HEK293 (cell line): ENCODE measurements at regions not wholly inside any gene's neighbourhood (a gene's known extent, or its start where the extent isn't known, plus 50 kb on each side); places are given as distances from the start of the nearest gene placed in this dataset.

ENCODE experiments used
- CTCF ChIA-PET: fragments of 350-600 bp; formaldehyde crosslinking; extraction: SDS; loops from one replicate; lab custom pipeline; 2021; ENCODE audit warnings: antibody characterized with exemption; lab: Yijun Ruan, JAX
- POLR2A ChIA-PET: fragments of 300-600 bp; formaldehyde crosslinking; extraction: SDS; loops from one replicate; lab custom pipeline; 2020; ENCODE audit warnings: antibody characterized with exemption, inconsistent platforms; lab: Yijun Ruan, JAX
- H3K27ac ChIP-seq: fragments of 200-500 bp; sonication (Bioruptor generic); 2 replicates; pipeline ENCODE4 v1.5.1; 2014; ENCODE audit warnings: low read depth, low read length, control low read depth, inconsistent platforms; ENCODE audit errors: extremely low read depth
- H3K36me3 ChIP-seq, 2 experiments: fragments of 200-500 bp in 1 of 2; sonication (Bioruptor generic) in 1 of 2; 1 replicate in 1 of 2; 2 replicates in 1 of 2; pipeline ENCODE4 v1.5.1; 2014 to 2017; ENCODE audit warnings: inconsistent platforms in 2 of 2, low read length in 2 of 2; ENCODE audit not compliant: control insufficient read depth in 2 of 2, insufficient read depth in 1 of 2
- H3K4me1 ChIP-seq: fragments of 200-500 bp; sonication (Bioruptor generic); 2 replicates; pipeline ENCODE4 v1.5.1; 2014; ENCODE audit warnings: mild to moderate bottlenecking, low read length, inconsistent platforms; ENCODE audit not compliant: control insufficient read depth, insufficient read depth
- H3K4me3 ChIP-seq: 2 replicates; pipeline ENCODE4 v1.5.1; 2011; ENCODE audit warnings: low read depth, mild to moderate bottlenecking, control low read depth, low read length, moderate library complexity
- H3K9me3 ChIP-seq: fragments of 200-500 bp; sonication (Bioruptor generic); 2 replicates; pipeline ENCODE4 v1.5.1; 2014; ENCODE audit warnings: low read depth, low read length, inconsistent platforms; ENCODE audit not compliant: control insufficient read depth, insufficient read depth
- BCL11B ChIP-seq: fragments of 450-650 bp; formaldehyde crosslinking; IDR thresholded peaks from 2 replicates; pipeline ENCODE4 v1.5.1; 2016; ENCODE audit warnings: low read depth, missing biosample characterization, missing genetic modification characterization
- CTCF ChIP-seq: fragments of 450-650 bp; formaldehyde crosslinking; IDR thresholded peaks from 2 replicates; pipeline ENCODE4 v1.5.1; 2016; ENCODE audit warnings: missing biosample characterization, missing genetic modification characterization
- GFI1B ChIP-seq: fragments of 450-650 bp; formaldehyde crosslinking; IDR thresholded peaks from 2 replicates; pipeline ENCODE4 v1.5.1; 2016; ENCODE audit warnings: missing biosample characterization, missing genetic modification characterization
- MEIS1 ChIP-seq: sonication (generic); formaldehyde crosslinking; IDR thresholded peaks from 2 replicates; pipeline ENCODE4 v1.8.1; 2022; ENCODE audit warnings: missing genetic modification reagents, mild to moderate bottlenecking, borderline replicate concordance
- YY2 ChIP-seq: fragments of 450-650 bp; formaldehyde crosslinking; IDR thresholded peaks from 2 replicates; pipeline ENCODE4 v1.5.1; 2016; ENCODE audit warnings: missing biosample characterization, missing genetic modification characterization
- ZBTB17 ChIP-seq: fragments of 450-650 bp; formaldehyde crosslinking; IDR thresholded peaks from 2 replicates; pipeline ENCODE4 v1.5.1; 2016; ENCODE audit warnings: missing biosample characterization, missing genetic modification characterization
- ZBTB26 ChIP-seq: fragments of 450-650 bp; formaldehyde crosslinking; optimal IDR thresholded peaks from 2 replicates; pipeline ENCODE3; 2016; ENCODE audit warnings: missing biosample characterization, mild to moderate bottlenecking, missing genetic modification characterization
- ZEB2 ChIP-seq: fragments of 450-650 bp; formaldehyde crosslinking; IDR thresholded peaks from 2 replicates; pipeline ENCODE4 v1.5.1; 2016; ENCODE audit warnings: missing biosample characterization, missing genetic modification characterization
- ZFP37 ChIP-seq: fragments of 450-650 bp; formaldehyde crosslinking; IDR thresholded peaks from 2 replicates; pipeline ENCODE4 v1.5.1; 2016; ENCODE audit warnings: missing biosample characterization, missing genetic modification characterization
- ZNF138 ChIP-seq: fragments of 450-650 bp; formaldehyde crosslinking; IDR thresholded peaks from 2 replicates; pipeline ENCODE4 v1.5.1; 2016; ENCODE audit warnings: missing biosample characterization, missing genetic modification characterization, borderline replicate concordance
- ZNF274 ChIP-seq, 2 experiments: fragments of 200-500 bp in 1 of 2; fragments of 450-650 bp in 1 of 2; sonication (Bioruptor generic) in 1 of 2; formaldehyde crosslinking in 1 of 2; IDR thresholded peaks; 2 replicates each; pipeline versions ENCODE4 v1.5.1 to v1.6.1; 2014 to 2016; ENCODE audit warnings: borderline replicate concordance in 1 of 2, inconsistent platforms in 1 of 2, low read length in 1 of 2, missing biosample characterization in 1 of 2, missing genetic modification characterization in 1 of 2
- ZNF394 ChIP-seq: fragments of 450-650 bp; formaldehyde crosslinking; IDR thresholded peaks from 2 replicates; pipeline ENCODE4 v1.5.1; 2016; ENCODE audit warnings: missing biosample characterization, missing genetic modification characterization, mild to moderate bottlenecking, moderate library complexity, borderline replicate concordance
- ZNF398 ChIP-seq: fragments of 450-650 bp; formaldehyde crosslinking; IDR thresholded peaks from 2 replicates; pipeline ENCODE4 v1.5.1; 2017; ENCODE audit warnings: missing biosample characterization, missing genetic modification characterization
- ZNF513 ChIP-seq: fragments of 450-650 bp; IDR thresholded peaks from 2 replicates; pipeline ENCODE4 v1.5.1; 2018; ENCODE audit warnings: missing biosample characterization, missing genetic modification characterization
- ZNF558 ChIP-seq: fragments of 450-650 bp; formaldehyde crosslinking; IDR thresholded peaks from 2 replicates; pipeline ENCODE4 v1.5.1; 2016; ENCODE audit warnings: missing biosample characterization, missing genetic modification characterization
- ZNF600 ChIP-seq: fragments of 450-650 bp; formaldehyde crosslinking; IDR thresholded peaks from 2 replicates; pipeline ENCODE4 v1.5.1; 2016; ENCODE audit warnings: missing biosample characterization, missing genetic modification characterization
- ZNF626 ChIP-seq: fragments of 450-650 bp; sonication (Bioruptor Pico); formaldehyde crosslinking; IDR thresholded peaks from 2 replicates; pipeline ENCODE4 v1.5.1; 2018; ENCODE audit warnings: missing biosample characterization, missing genetic modification characterization, inconsistent platforms
- ZNF658 ChIP-seq: fragments of 450-650 bp; formaldehyde crosslinking; IDR thresholded peaks from 2 replicates; pipeline ENCODE4; 2016; ENCODE audit warnings: missing biosample characterization, missing genetic modification characterization
- ZNF768 ChIP-seq: fragments of 450-650 bp; formaldehyde crosslinking; IDR thresholded peaks from 2 replicates; pipeline ENCODE4 v1.5.1; 2018; ENCODE audit warnings: missing biosample characterization, mild to moderate bottlenecking, missing genetic modification characterization
- ZNF777 ChIP-seq: fragments of 450-650 bp; formaldehyde crosslinking; IDR thresholded peaks from 2 replicates; pipeline ENCODE4 v1.5.1; 2017; ENCODE audit warnings: missing biosample characterization, missing genetic modification characterization, borderline replicate concordance
- ZNF792 ChIP-seq: fragments of 450-650 bp; formaldehyde crosslinking; IDR thresholded peaks from 2 replicates; pipeline ENCODE4 v1.5.1; 2016; ENCODE audit warnings: missing biosample characterization, missing genetic modification characterization
- ZNF830 ChIP-seq: fragments of 450-650 bp; IDR thresholded peaks from 2 replicates; pipeline ENCODE4 v1.5.0; 2018; ENCODE audit warnings: missing biosample characterization, missing genetic modification characterization, low read depth, mild to moderate bottlenecking, moderate library complexity
- ZNF843 ChIP-seq: fragments of 450-650 bp; formaldehyde crosslinking; IDR thresholded peaks from 2 replicates; pipeline ENCODE4 v1.5.1; 2016; ENCODE audit warnings: missing biosample characterization, missing genetic modification characterization

GRCh38 chr11:38971141-38971540 lies 2373.1 kb upstream of the RAG2 start:
- H3K27ac ChIP-seq, result no peak overlapping the region
- ChIA-PET POLR2A (no interaction called here), CTCF (no interaction called here)
- H3K36me3 ChIP-seq, result no peaks in the 10 kb centered on the region
- no peaks in the 10 kb centered on the region for H3K9me3 ChIP-seq
- H3K4me3 ChIP-seq, result no peak overlapping the region
- H3K4me1 ChIP-seq, result no peaks in the 10 kb centered on the region
- TF ChIP-seq GFI1B (tag by site-specific recombination), result no peak
- TF ChIP-seq ZNF600 (tag by site-specific recombination), result no peak
- no peak for TF ChIP-seq ZNF768 (tag by site-specific recombination)
- no peak for TF ChIP-seq ZNF513 (tag by site-specific recombination)
- no peak for TF ChIP-seq ZNF830
- no peak for TF ChIP-seq CTCF (tag by site-specific recombination)
- no peak for TF ChIP-seq ZNF398 (tag by site-specific recombination)
- TF ChIP-seq ZNF658 (tag by site-specific recombination), result no peak
- TF ChIP-seq MEIS1 (CRISPR knock-in tag), result no peak
- TF ChIP-seq ZNF626 (tag by site-specific recombination), result no peak
- TF ChIP-seq ZNF558 (tag by site-specific recombination), result no peak
- no peak for TF ChIP-seq ZFP37 (tag by site-specific recombination)
- no peak for TF ChIP-seq BCL11B
- no peak for TF ChIP-seq ZBTB26

GRCh38 chr11:38968951-38969350 lies 2370.9 kb upstream of the RAG2 start:
- no peaks in the 10 kb centered on the region for H3K36me3 ChIP-seq
- CTCF ChIA-PET, result no interaction called here
- no peaks in the 10 kb centered on the region for H3K9me3 ChIP-seq
- H3K4me3 ChIP-seq, result no peak overlapping the region
- no peak overlapping the region for H3K27ac ChIP-seq
- POLR2A ChIA-PET, result no interaction called here
- TF ChIP-seq ZBTB17 (tag by site-specific recombination), result no peak
- no peak for TF ChIP-seq ZEB2 (tag by site-specific recombination)
- no peak for TF ChIP-seq ZNF792 (tag by site-specific recombination)
- no peak for TF ChIP-seq ZNF274 (IDR thresholded peaks at IDR 0.05; ENCODE audit: low read length)
- TF ChIP-seq ZNF274 (tag by site-specific recombination; IDR thresholded peaks at IDR 0.05; ENCODE audit: borderline replicate concordance), result no peak
- TF ChIP-seq ZNF138 (tag by site-specific recombination), result no peak
- TF ChIP-seq YY2 (tag by site-specific recombination), result no peak
- no peak for TF ChIP-seq ZNF777 (tag by site-specific recombination)
- TF ChIP-seq ZNF843 (tag by site-specific recombination), result no peak
- TF ChIP-seq ZNF394 (tag by site-specific recombination), result no peak
- H3K4me1 ChIP-seq, result no peaks in the 10 kb centered on the region
